HG02588 (cell line): ENCODE measurements at regions not wholly inside any gene's neighbourhood (a gene's known extent, or its start where the extent isn't known, plus 50 kb on each side); places are given as distances from the start of the nearest gene placed in this dataset.
"Not testable (repeated sequence)": the region's sequence is repeated elsewhere in the genome, so short reads cannot be mapped to it uniquely, and the experiment has no call there.

ENCODE experiments used
- ATAC-seq: cut with Tn5 transposase; IDR thresholded peaks from one replicate; pipeline ENCODE4 v1.9.1; 2021; ENCODE audit warnings: mild to moderate bottlenecking, moderate library complexity; ENCODE audit not compliant: unreplicated experiment

DNA sequence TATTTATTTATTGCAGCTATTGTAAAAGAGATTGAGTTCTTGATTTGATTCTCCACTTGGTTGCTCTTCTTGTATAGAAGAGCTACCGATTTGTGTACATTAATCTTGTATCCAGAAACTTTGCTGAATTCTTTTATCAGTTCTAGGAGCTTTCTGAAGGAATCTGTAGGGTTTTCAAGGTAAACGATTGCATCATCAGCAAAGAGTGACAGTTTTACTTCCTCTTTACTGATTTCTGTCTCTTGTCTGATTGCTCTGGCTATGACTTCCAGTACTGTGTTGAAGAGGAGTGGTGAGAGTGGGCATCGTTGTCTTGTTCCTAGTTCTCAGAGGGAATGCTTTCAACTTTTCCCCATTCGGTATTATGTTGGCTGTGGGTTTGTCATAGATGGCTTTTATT is 103.1 kb downstream of the CAPZA3 start:
- not testable (repeated sequence) for ATAC-seq

DNA sequence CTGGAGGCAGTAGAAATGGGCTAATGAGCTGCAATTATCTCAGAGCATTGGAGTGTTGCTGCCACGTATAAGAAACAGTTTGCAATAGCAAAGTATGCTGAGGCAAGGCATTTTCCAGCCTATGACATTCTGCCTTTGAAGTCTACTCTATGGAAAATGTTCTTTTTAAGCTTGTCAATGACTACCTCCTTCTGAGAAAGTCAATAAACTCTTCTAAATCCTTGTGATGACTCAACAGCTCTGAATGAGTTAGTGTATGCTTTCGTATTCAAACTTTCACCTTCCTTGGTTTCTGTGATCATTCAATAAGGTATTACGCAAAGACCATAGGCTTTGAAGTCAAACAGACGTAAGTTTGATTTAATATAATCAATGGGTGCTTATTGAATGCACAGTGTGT is 111.2 kb downstream of the CAPZA3 start:
- no peak for ATAC-seq

DNA sequence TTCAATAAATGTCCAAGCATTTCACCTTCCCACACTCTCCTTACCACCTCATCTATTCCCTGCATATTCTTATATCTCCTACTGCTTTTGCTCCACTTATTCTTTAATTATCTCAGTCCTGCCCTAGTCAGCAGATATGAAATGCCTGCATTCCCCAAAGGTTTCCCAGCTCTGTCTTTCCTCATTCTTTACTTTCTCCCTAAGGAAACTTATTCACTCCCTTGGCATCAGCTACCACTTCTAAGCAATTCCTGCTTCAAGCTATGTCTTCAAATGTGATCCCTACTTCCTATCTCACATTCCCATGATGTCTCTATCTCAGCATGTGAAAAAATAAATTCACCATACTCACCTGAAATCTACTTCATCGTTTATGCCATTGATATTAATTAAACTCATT is 111.8 kb downstream of the CAPZA3 start:
- ATAC-seq, result no peak

DNA sequence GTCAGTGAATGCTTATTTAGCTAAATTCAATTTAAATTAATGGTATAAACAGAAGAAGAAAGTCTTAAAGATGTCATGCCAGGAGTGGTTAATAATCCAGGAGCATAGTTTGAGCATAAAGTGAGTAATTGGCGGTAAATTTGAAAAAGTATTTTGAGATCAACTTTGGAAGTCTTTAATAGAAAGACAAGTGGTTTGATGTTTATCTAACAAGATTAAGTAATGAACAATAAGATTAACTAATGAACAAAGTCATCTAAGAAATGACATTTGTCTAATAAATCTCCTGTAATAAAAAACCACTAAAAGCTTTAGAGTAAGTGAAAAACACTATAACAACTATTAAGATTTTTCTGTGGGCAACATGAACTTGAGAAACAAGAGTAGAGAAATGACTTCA is 112.8 kb downstream of the CAPZA3 start:
- no peak for ATAC-seq

DNA sequence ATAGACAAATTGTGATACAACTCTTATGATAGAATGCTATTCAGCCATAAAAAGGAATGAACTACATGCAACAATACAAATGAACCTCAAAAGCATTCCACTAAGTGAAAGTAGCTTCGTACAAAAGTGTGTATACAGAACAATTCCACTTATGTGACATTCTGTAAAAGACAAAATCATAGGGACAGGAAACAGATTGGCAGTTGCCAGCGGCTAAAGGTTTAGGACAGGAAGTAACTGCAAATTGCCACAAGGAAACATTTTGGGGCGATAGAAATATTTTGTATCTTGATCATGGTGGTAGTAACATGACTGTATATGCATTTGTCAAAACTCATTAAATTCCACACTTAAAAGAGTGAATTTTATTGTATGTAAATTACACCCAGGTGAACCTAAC is 113.4 kb downstream of the CAPZA3 start:
- ATAC-seq, result no peak

DNA sequence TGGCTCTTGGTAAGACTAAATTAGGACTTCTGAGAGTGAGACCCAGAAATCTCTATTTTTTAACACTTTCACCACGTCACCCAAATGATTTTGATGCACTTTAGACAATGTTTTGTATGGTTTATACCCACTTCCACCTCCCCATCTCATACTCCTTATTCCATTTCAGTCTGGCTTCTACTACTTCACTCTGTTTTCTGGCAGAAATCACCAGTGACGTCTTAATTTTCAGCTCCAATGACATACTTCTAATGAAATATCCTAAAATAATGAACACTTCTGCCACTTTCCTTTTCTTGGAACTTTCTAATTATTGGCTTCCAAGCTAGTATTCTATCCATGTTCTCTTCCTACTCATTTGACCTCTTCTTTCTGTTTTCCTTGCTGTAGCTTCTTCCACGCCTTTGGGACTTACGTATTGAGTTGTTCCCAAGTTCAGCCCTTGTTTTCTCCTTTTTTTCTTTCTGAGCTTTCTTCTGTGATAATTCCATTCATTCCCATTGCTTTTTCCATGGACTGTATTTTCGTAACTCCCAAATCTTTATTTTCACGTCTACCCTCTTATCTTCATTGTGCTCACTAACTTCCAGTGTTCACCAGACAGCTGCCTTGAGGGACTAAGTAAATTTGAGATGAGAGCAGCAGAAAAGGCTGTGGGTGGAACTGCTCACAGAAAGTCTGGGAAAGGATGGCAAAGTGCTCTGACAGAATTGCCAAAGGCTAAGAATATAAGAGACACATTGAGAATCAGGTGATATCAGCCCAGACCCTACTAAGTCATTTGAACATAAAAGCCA is 115.8 kb downstream of the CAPZA3 start:
- no peak for ATAC-seq

DNA sequence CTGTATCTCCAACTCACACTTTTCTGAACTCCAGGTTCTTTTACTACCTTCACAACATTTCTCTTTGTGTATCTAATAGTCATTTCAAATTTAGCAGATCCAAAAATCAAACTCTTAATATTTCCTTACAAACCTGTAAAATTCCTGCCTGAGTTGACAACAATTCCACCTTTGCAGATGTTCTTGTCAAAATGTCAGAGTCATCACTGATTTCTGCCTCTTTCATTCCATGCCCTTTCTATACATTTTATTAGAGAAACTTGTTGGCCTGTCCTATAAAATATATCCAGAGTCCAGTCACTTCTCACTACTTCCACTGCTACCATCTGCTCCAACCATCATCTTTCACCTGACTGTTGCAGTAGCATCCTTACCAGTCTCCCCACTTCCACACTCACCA is 119.7 kb downstream of the CAPZA3 start:
- ATAC-seq, result no peak

DNA sequence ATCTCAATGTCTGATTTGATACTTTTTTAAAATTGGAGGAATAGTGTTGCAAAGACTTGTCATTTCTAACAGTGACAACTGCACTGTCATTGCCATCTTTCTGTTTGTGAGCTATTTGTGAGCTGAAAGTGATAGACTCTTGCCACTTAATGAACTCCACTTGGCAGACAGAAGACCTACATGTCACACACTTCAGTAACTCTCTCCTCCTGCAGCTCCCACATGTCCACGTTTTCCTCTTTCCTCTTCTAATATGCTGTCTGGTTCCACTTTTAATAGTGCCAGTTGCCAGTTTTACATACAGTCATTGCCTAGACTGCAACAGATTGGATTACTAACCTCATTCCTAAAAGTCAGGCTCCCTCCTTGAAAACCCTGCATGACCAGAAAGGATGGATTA is 121.5 kb downstream of the CAPZA3 start:
- no peak for ATAC-seq

DNA sequence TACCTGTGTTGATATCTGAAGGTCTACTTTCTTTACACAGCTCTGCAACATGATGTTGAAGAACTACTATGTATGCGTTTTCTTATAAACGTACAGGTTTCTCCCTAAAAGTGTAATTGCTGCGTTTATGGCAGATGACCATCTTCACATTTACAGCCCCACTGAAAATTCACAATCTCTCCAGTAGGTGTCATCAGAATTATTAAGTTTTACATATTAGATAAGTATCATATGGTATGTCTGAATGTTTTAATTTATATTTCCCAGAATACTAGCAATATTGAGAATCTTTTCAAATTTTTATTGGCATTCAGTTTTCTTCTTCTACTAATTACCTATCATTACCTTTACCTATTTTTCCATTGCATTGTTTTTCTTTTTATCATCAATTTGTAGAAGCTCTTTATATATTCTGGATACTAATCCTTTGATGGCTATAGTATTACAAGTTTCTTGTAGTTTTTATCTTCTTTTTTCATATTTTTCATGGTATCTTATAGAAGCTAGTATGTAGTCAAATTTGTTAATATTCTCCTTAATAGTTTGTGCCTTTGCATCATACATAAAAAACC is 123.5 kb downstream of the CAPZA3 start:
- no peak for ATAC-seq

DNA sequence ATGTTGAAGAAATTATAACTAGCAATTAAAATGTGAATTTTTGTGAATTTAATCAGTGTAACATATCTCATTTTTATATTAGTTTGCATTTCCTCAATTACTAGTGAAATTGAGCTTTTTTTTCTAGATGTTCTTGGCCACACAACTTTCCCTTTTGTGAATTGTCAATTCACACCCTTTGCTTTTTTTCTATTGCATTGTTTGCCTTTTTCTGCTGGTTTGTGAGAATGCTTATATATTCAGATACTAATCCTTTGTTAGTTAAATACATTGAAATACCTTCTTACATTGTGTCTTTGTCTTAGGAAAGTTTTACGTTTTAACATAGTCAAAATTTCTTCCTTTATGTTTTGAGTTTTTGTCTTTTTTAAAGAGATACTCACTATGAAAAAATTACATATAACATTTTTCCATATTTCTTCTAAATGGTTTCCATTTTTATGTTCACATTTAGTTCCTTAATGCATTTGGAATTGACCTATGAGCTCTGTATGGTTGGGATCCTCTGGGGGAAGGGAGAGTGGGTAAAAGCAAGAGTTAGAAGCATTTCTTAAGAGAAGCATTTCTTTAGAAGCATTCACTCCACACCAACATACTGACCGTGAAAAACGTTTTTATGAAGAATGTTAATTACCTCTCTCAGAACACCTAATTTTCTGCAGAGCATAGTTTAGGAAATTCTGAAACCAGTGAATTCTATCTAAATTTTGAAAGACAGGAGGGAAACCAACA is 126.0 kb downstream of the CAPZA3 start:
- ATAC-seq, result no peak

DNA sequence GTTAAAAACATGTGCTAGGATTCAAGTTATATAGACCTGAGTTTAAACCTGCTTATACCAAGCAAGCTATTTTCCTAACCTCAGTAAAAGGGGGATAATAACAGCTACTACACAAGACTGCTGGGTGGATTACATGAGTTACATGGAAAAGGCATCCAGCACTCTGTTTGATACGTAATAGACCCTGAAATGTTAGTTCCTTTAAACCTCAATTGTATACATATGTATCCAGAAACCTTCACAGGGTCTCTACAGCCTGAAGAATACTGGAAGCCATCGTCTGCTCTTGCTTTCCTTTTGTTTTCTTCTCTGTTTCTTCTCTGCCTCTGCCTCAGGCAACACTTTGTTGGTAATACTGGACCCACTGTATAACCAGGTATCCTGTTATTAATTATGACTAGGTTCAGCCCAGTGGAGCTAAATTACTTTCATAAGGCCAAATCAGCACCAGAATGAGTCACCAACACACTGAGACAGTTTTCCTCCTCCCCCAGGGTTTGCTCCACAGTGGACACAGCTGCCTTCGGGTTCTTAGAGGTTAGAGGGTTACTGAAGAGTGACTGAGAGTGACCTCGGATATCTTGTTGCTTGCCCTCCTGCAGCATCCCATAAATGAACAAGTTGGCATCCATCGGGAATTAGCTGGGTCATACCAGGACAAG is 127.1 kb downstream of the CAPZA3 start:
- ATAC-seq, result no peak

DNA sequence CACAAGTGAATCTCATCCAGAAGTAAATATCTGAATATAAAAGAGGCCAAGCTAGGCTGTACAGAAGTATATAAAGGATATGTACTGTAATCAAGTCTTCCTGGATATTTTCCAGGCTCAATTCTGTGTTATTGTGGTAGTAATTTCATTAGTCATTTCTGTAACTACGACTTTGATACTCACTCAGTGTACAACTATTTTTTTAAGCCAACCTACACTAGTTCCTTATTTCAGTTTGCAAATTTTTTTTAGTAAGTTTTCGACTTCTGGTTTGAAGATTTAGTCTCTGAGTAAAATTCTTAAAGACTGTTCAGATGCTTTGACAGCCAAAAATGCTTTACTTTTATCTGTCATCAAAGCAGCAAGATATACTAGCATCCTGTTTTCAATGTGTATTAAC is 130.8 kb downstream of the CAPZA3 start:
- no peak for ATAC-seq

DNA sequence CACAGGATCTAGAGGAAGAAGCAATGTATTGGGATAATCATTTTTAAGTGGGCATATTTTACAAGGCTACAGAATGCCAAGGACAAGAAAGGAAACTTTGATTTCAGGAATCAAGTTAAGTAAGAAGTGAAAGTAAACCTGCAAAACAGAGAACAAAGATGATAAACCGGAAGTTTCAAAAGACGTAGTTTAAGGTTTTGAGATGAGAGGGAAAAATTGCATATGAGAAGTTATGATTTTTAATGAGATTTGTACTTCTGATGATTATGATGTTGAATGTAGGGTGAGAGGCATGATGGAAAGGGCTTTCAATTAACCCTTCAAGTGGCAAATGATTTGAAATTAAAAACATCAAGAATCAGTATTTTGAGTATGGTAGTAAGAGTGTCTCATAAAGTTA is 134.9 kb downstream of the CAPZA3 start:
- no peak for ATAC-seq

DNA sequence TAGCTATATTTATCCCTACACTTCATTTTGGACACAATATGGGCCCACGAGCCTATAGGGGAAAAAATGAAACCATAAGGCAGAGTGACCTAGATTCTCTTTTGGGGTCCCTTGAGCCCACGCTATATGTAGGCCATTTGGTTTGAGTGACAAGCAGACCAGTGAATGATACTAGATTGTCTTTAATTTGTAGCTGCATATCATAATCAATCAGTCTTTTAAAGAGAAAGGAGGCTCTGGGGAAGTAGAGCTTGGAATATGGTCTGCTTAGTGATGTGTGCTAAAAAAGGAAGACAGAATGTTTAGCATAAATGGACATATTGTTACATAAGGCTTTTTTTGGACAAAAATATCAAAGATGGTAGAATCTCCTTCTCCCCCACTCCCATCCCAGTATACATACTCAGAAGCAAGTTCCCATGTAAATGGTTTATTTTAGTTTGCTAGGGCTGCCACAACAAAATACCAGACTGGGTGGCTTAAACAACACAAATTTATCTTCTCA is 140.8 kb downstream of the CAPZA3 start:
- ATAC-seq, result no peak

DNA sequence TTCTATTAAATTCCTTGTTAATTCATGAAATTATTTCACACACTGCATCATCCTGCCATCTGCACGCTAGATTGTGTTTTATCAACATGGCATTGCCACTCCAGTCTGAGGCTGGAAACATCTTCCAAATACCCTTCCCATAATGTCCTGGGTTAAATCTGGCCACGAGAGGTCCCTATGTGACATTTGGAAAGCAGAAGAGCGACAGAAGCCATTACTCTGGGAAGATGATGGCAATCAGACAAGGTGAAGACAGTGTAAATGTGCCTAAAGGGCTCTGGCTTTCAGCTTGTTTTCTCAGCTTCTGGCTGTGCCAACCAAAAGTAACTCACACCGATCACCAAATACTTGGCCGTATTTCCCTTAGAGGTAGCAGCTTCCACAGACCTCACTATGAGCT is 144.8 kb downstream of the CAPZA3 start:
- ATAC-seq, result no peak

DNA sequence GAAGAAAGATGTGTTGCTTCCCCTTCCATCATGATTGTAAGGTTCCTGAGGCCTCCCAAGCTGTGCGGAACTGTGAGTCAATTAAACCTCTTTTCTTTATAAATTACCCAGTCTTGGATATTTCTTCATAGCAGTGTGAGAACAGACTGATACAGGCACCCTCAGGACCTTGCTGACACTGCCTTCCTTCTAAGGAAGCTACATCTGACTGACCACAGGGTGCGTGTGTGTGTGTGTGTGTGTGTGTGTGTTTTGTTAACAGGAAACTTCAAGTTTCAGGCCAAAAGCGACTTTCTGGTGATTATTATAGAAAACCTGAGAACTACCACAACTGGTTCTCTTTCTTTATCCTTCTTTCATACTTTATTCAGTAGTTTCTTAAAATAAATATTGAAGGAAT is 149.0 kb downstream of the CAPZA3 start:
- no peak for ATAC-seq

DNA sequence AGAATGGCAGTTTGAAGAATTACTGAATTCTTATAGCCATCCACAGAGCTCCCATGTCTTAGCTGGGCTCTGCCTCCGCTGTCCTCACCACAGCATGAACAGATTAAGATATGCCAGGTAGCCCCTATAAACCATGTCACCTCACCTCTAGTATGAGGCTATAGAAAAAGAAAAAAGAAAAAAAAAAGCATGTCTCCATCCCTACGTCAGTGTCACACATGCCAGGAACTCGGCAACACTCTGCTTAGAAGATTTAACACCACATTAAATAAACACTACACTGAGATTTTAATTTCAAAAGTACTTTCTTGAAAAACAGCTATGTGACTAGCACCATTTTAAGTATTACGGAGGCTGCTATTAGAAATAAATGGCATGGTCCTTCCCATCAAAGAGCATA is 149.4 kb downstream of the CAPZA3 start:
- no peak for ATAC-seq

DNA sequence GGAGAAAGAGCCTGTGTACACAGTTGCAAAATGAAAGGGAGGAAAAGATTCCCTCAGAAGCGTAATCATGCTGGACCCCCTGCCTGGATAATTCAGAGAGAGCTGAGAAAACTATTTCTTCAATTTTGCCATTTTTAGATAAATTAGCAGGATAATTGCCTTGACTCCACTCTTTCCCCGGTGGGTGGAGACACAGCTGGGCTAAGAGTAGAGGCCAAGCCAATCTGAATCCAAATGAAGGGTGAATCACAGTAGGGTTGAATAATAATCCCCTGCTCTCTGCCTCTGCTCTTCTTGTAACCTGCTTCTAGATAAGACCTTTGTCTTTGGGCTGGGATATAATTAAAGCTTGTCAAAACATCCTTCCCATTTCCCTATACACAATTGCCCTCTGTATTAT is 150.1 kb downstream of the CAPZA3 start:
- ATAC-seq, result no peak

DNA sequence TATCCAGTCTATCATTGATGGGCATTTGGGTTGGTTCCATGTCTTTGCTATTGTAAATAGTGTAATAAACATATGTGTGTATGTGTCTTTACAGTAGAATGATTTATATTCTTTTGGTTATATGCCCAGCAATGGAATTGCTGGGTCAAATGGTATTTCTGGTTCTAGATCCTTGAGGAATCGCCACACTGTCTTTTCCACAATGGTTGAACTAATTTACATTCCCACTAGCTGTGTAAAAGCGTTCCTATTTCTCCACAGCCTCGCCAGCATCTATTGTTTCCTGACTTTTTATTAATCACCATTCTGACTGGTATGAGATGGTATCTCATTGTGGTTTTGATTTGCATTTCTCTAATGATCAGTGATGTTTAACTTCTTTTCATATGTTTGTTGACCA is 152.7 kb downstream of the CAPZA3 start:
- not testable (repeated sequence) for ATAC-seq

DNA sequence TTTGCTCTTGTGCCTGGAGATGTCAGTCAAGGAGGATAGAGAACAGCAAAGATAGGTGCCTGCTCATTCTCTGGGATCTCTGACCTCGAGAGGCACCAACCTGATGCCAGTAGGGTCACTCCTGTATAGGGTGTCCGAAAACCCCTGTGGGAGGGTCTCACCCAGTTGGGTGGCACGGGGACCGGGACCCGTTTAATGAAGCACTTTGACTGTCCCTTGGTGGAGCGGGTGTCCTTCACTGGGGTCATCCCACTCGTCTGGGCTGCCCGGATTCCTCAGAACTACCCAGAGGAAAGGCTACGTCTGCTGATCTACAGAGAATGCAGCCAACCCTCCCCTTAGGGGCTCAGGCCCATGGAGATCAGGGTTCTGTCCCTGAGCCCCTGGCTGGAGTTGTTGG is 157.6 kb downstream of the CAPZA3 start:
- no peak for ATAC-seq

DNA sequence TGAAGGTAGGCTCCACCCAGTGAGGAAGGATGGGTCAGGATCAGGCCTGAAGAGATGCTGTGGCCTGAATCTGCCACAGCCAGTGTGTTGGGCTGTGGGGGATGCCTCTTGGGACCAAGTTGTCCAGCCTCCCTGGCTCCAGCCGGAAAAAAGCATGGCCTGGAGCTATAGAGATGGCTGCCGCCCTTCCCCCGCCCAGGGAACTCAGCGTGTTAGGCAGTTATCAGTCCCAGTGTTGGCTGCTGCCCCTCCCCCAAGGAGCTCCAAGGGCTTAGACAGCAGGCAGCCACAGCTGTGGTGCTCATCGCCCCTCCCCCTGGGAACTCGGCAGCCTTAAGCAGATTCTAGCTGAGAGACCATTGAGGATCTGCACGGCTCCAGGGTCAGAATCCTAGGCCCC is 158.0 kb downstream of the CAPZA3 start:
- ATAC-seq, result no peak

DNA sequence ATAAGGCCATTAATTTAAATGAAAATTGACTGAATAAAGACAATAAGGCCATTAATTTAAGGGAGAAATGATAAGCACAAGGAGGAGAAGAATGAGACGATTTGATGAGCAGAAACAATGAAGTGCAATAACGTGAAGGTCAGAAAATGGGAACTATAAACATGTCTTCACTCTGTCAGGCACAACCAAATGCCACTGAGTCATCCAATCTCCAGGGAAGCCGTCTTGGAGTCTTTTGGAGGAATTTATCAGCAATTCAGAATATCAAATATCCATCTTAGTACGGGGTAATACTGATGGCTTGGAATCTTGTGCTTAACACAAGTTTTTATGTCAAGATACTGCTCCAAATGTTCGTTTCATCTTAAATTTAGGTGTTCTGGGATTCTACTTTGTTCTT is 159.9 kb downstream of the CAPZA3 start:
- no peak for ATAC-seq
